HCT116 (cell line): ENCODE measurements at regions not wholly inside any gene's neighbourhood (a gene's known extent, or its start where the extent isn't known, plus 50 kb on each side); places are given as distances from the start of the nearest gene placed in this dataset.

ENCODE experiments used
- ATAC-seq: fragments of 200-7000 bp; cut with Tn5 transposase; 2 replicates; pipeline ENCODE4 v1.9.1; 2020; ENCODE audit warnings: mild to moderate bottlenecking, moderate library complexity
- BruUV-seq: library from RNA; stranded (reverse); fragments of 400-500 nt; replicated peaks from 2 replicates; lab custom pipeline; 2021; lab: Mats Ljungman, UMichigan
- CTCF ChIA-PET: fragments of 300-600 bp; sonication (Branson Sonifier 250); formaldehyde crosslinking; loops from one replicate; lab custom pipeline; 2021; ENCODE audit warnings: antibody characterized with exemption; lab: Charles Lee
- POLR2A ChIA-PET: fragments of 300-600, 350-600 bp; sonication (Branson Sonifier 250); formaldehyde crosslinking; loops from one replicate; lab custom pipeline; 2021; ENCODE audit warnings: antibody characterized with exemption; lab: Charles Lee
- RAD21 ChIA-PET, 2 experiments: fragments of 300-600 bp; sonication (Branson Sonifier 250); formaldehyde crosslinking; loops; one replicate each; lab custom pipeline; 2023; ENCODE audit warnings: low total read pairs in 2 of 2; ENCODE audit not compliant: uncharacterized antibody in 2 of 2, unreplicated experiment in 2 of 2, low non-redundant PET in 1 of 2; lab: Charles Lee
- DNase-seq: peaks from one replicate; pipeline ENCODE4 v3.0.0-alpha.2; 2010; ENCODE audit warnings: low read depth, low spot score
- H2AFZ ChIP-seq: fragments of 200-600 bp; shearing (Covaris generic), sonication (generic); 2 replicates; pipeline ENCODE4 v1.6.1; 2017; ENCODE audit warnings: low read depth, mixed run types, mixed read lengths, antibody characterized with exemption, low read length; ENCODE audit not compliant: poor library complexity, severe bottlenecking
- H3K27ac ChIP-seq: 2 replicates; pipeline ENCODE4 v1.5.1; 2012; ENCODE audit warnings: low read depth, low read length
- H3K27me3 ChIP-seq: fragments of 200-600 bp; sonication (generic); 2 replicates; pipeline ENCODE4 v1.6.1; 2016; ENCODE audit warnings: mixed run types, low read length, mixed read lengths; ENCODE audit not compliant: insufficient read depth
- H3K36me3 ChIP-seq, 2 experiments: fragments of 200-500 bp in 1 of 2; fragments of 200-600 bp in 1 of 2; sonication (Bioruptor generic) in 1 of 2; sonication (generic) in 1 of 2; 2 replicates each; pipeline versions ENCODE4 v1.5.1 to v1.6.1; 2014 to 2016; ENCODE audit warnings: low read length in 2 of 2, inconsistent platforms in 1 of 2, mixed read lengths in 1 of 2, mixed run types in 1 of 2; ENCODE audit not compliant: insufficient read depth in 2 of 2, control insufficient read depth in 1 of 2
- H3K4me1 ChIP-seq, 2 experiments: fragments of 200-600 bp in 1 of 2; sonication (generic) in 1 of 2; 2 replicates each; pipeline versions ENCODE4 v1.5.1 to v1.6.1; 2012 to 2017; ENCODE audit warnings: low read length in 2 of 2, inconsistent platforms in 1 of 2, mild to moderate bottlenecking in 1 of 2, mixed read lengths in 1 of 2, mixed run types in 1 of 2, moderate library complexity in 1 of 2; ENCODE audit not compliant: insufficient read depth in 2 of 2, control insufficient read depth in 1 of 2
- H3K4me2 ChIP-seq: fragments of 200-600 bp; sonication (generic); 2 replicates; pipeline ENCODE4 v1.6.1; 2017; ENCODE audit warnings: mixed run types, low read length, mixed read lengths
- H3K4me3 ChIP-seq, 2 experiments: fragments of 200-600 bp in 1 of 2; sonication (generic) in 1 of 2; replicated peaks in 1 of 2; 2 replicates each; pipeline ENCODE4 v1.5.1; 2011 to 2016; ENCODE audit warnings: low read length in 2 of 2, control low read depth in 1 of 2, low read depth in 1 of 2, mild to moderate bottlenecking in 1 of 2, mixed read lengths in 1 of 2, mixed run types in 1 of 2
- H3K79me2 ChIP-seq: fragments of 200-600 bp; sonication (generic); 2 replicates; pipeline ENCODE4 v1.6.1; 2017; ENCODE audit warnings: mild to moderate bottlenecking, mixed run types, low read length, moderate library complexity, mixed read lengths; ENCODE audit not compliant: insufficient read depth
- H3K9ac ChIP-seq: fragments of 200-600 bp; sonication (generic); 2 replicates; pipeline ENCODE4 v1.6.1; 2016; ENCODE audit warnings: low read length, mixed read lengths
- H3K9me2 ChIP-seq: fragments of 200-600 bp; sonication (generic), shearing (Covaris generic); 2 replicates; pipeline ENCODE4 v1.6.1; 2017; ENCODE audit warnings: mixed run types, mild to moderate bottlenecking, moderate library complexity; ENCODE audit not compliant: insufficient read depth
- H3K9me3 ChIP-seq, 2 experiments: fragments of 200-500 bp in 1 of 2; fragments of 200-600 bp in 1 of 2; sonication (Bioruptor generic) in 1 of 2; sonication (generic) in 1 of 2; 2 replicates each; pipeline ENCODE4 v1.6.1; 2014 to 2017; ENCODE audit warnings: low read length in 2 of 2, mixed read lengths in 2 of 2, inconsistent platforms in 1 of 2, low read depth in 1 of 2, mild to moderate bottlenecking in 1 of 2, mixed run types in 1 of 2, moderate library complexity in 1 of 2; ENCODE audit not compliant: control insufficient read depth in 1 of 2, insufficient read depth in 1 of 2
- H4K20me1 ChIP-seq: fragments of 200-600 bp; sonication (generic), shearing (Covaris generic); 2 replicates; pipeline ENCODE4 v1.6.1; 2017; ENCODE audit warnings: mixed run types, mild to moderate bottlenecking, moderate library complexity; ENCODE audit not compliant: insufficient read depth
- CBX3 ChIP-seq: IDR thresholded peaks from 2 replicates; pipeline ENCODE4 v1.6.1; 2012; ENCODE audit warnings: low read depth
- CEBPB ChIP-seq: IDR thresholded peaks from 2 replicates; pipeline ENCODE4 v1.6.1; 2012; ENCODE audit warnings: low read depth
- ELF1 ChIP-seq: IDR thresholded peaks from 2 replicates; pipeline ENCODE4 v1.6.1; 2012; ENCODE audit warnings: low read depth, borderline replicate concordance
- EZH2phosphoT487 ChIP-seq: fragments of 200-600 bp; IDR thresholded peaks from 2 replicates; pipeline ENCODE4 v1.6.1; 2018; ENCODE audit warnings: antibody characterized with exemption, borderline replicate concordance
- FOSL1 ChIP-seq: IDR thresholded peaks from 2 replicates; pipeline ENCODE4 v1.6.1; 2012; ENCODE audit warnings: low read depth
- POLR2A ChIP-seq: IDR thresholded peaks from 2 replicates; pipeline ENCODE4 v1.7.0; 2011; ENCODE audit warnings: borderline replicate concordance; ENCODE audit not compliant: insufficient read depth, insufficient read length; ENCODE audit errors: extremely low read depth
- POLR2AphosphoS5 ChIP-seq: IDR thresholded peaks from 2 replicates; pipeline ENCODE4 v1.6.1; 2011; ENCODE audit warnings: mild to moderate bottlenecking, low read depth, low read length, moderate library complexity
- RAD21 ChIP-seq: IDR thresholded peaks from 2 replicates; pipeline ENCODE4 v1.6.1; 2012; ENCODE audit warnings: low read depth, mild to moderate bottlenecking
- REST ChIP-seq: IDR thresholded peaks from 2 replicates; pipeline ENCODE4 v1.6.1; 2012; ENCODE audit warnings: low read depth
- SIN3A ChIP-seq: IDR thresholded peaks from 2 replicates; pipeline ENCODE4 v1.6.1; 2012; ENCODE audit warnings: low read depth
- SP1 ChIP-seq: IDR thresholded peaks from 2 replicates; pipeline ENCODE4 v1.6.1; 2012; ENCODE audit warnings: low read depth
- SRF ChIP-seq: IDR thresholded peaks from 2 replicates; pipeline ENCODE4 v1.6.1; 2012; ENCODE audit warnings: low read depth
- TCF7L2 ChIP-seq: IDR thresholded peaks from 2 replicates; pipeline ENCODE4 v1.7.0; 2011; ENCODE audit warnings: borderline replicate concordance, inconsistent platforms; ENCODE audit not compliant: insufficient read depth, insufficient read length; ENCODE audit errors: extremely low read depth
- YY1 ChIP-seq: IDR thresholded peaks from 2 replicates; pipeline ENCODE4 v1.6.1; 2011; ENCODE audit warnings: low read length, low read depth, moderate library complexity, mild to moderate bottlenecking; ENCODE audit not compliant: insufficient replicate concordance; ENCODE audit errors: extremely low read depth
- ZBTB33 ChIP-seq: IDR thresholded peaks from 2 replicates; pipeline ENCODE4 v1.6.1; 2011; ENCODE audit warnings: mild to moderate bottlenecking, low read length, moderate library complexity; ENCODE audit not compliant: insufficient replicate concordance; ENCODE audit errors: extremely low read depth
- ZNF274 ChIP-seq: fragments of 200-500 bp; sonication (Bioruptor generic); IDR thresholded peaks from 2 replicates; pipeline ENCODE4 v1.6.1; 2014; ENCODE audit warnings: mild to moderate bottlenecking, low read depth, low read length, inconsistent platforms
- intact Hi-C: fragments of 100-400 bp; cut with micrococcal nuclease; formaldehyde crosslinking; loops from 2 replicates; pipeline ENCODE4 v1.10.0; 2022
- TF ChIP-seq, protein P1 (sequence below): IDR thresholded peaks from 2 replicates; pipeline ENCODE4 v1.6.1; 2012
- TF ChIP-seq, protein P2 (sequence below): IDR thresholded peaks from 2 replicates; pipeline ENCODE4 v1.6.1; 2012

- no TSS peak for BruUV-seq
- Histone ChIP-seq H3K36me3 (no peaks in the 10 kb centered on the region), H3K79me2 (no peaks in the 10 kb centered on the region), H2AFZ (no peak overlapping the region), H3K9ac (no peak overlapping the region), H3K4me3 (no peak overlapping the region), H3K4me2 (no peak overlapping the region), H3K4me1 (no peaks in the 10 kb centered on the region), H4K20me1 (no peaks in the 10 kb centered on the region), H3K27me3 (no peaks in the 10 kb centered on the region), H3K9me3 (no peaks in the 10 kb centered on the region), H3K27ac (no peak overlapping the region), H3K9me2 (no peaks in the 10 kb centered on the region)
- ChIA-PET RAD21 (no interaction called here), POLR2A (no interaction called here), CTCF (no interaction called here)
- intact Hi-C loops, result no loop called here
- DNase-seq (no peak), ATAC-seq (no peak)
- no peak for TF ChIP-seq REST
- TF ChIP-seq ELF1, result no peak
- no peak for TF ChIP-seq EZH2phosphoT487
- TF ChIP-seq POLR2AphosphoS5, result no peak
- no peak for TF ChIP-seq SIN3A
- TF ChIP-seq, protein P1, sequence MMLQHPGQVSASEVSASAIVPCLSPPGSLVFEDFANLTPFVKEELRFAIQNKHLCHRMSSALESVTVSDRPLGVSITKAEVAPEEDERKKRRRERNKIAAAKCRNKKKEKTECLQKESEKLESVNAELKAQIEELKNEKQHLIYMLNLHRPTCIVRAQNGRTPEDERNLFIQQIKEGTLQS, result no peak
- no peak for TF ChIP-seq TCF7L2
- TF ChIP-seq POLR2A, result no peak
- TF ChIP-seq ZNF274, result no peak
- no peak for TF ChIP-seq SP1
- no peak for TF ChIP-seq ZBTB33
- no peak for TF ChIP-seq CBX3
- TF ChIP-seq RAD21, result no peak
- TF ChIP-seq, protein P2, sequence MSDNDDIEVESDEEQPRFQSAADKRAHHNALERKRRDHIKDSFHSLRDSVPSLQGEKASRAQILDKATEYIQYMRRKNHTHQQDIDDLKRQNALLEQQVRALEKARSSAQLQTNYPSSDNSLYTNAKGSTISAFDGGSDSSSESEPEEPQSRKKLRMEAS, result no peak
- TF ChIP-seq SRF, result no peak
- no peak for TF ChIP-seq YY1
- TF ChIP-seq CEBPB, result no peak
- no peak for TF ChIP-seq FOSL1
These were observed 249.8 kb upstream of the CPEB2 start for GRCh38 chr4:14752341-14753046.
